ENCODE measurements at regions not wholly inside any gene's neighbourhood (a gene's known extent, or its start where the extent isn't known, plus 50 kb on each side); places are given as distances from the start of the nearest gene placed in this dataset.

- Histone ChIP-seq H3K79me2 (ENCODE audit: insufficient read depth, low read length) (no peaks in the 10 kb centered on the region), H3K4me3 (ENCODE audit: low read depth in 1 of 2, low read length in 2 of 2) (no peak overlapping the region), H3K9me3 (ENCODE audit: insufficient read depth, low read length, severe bottlenecking) (no peaks in the 10 kb centered on the region), H4K20me1 (ENCODE audit: insufficient read depth, low read length) (no peaks in the 10 kb centered on the region), H3K4me2 (ENCODE audit: insufficient read depth, low read length) (no peak overlapping the region), H3K4me1 (ENCODE audit: insufficient read depth, low read length) (no peaks in the 10 kb centered on the region), H3K27me3 (ENCODE audit: insufficient read depth, low read length, poor library complexity) (no peaks in the 10 kb centered on the region), H2AFZ (ENCODE audit: low read depth, low read length) (no peak overlapping the region), H3K27ac (ENCODE audit: low read length) (no peak overlapping the region), H3K36me3 (ENCODE audit: insufficient read depth, low read length) (no peaks in the 10 kb centered on the region), H3K9ac (ENCODE audit: low read depth, low read length) (no peak overlapping the region)
- ATAC-seq (ENCODE audit: insufficient read depth, low read depth) (no peak), DNase-seq (no peak)
- TF ChIP-seq EZH2 (IDR thresholded peaks at IDR 0.05; ENCODE audit: borderline replicate concordance, low read depth, low read length, severe bottlenecking) = no peak
- TF ChIP-seq CTCF (IDR thresholded peaks at IDR 0.05; ENCODE audit: borderline replicate concordance, extremely low read depth, low read length, poor library complexity, severe bottlenecking) = no peak
Observed at GRCh38 chr12:84183576-84183975, 729.0 kb downstream of the SLC6A15 start.

- H3K27me3 ChIP-seq (ENCODE audit: insufficient read depth, low read length, poor library complexity) = no peaks in the 10 kb centered on the region
- no peak overlapping the region for H3K4me3 ChIP-seq (ENCODE audit: low read depth in 1 of 2, low read length in 2 of 2)
- H3K4me1 ChIP-seq (ENCODE audit: insufficient read depth, low read length) = no peaks in the 10 kb centered on the region
Observed at GRCh38 chr12:84174115-84174514, 738.5 kb downstream of the SLC6A15 start.

GRCh38 chr12:84172823-84173424 lies 739.7 kb downstream of the SLC6A15 start:
- no peak for TF ChIP-seq CTCF (IDR thresholded peaks at IDR 0.05; ENCODE audit: borderline replicate concordance, extremely low read depth, low read length, poor library complexity, severe bottlenecking)
- no peak for TF ChIP-seq EZH2 (IDR thresholded peaks at IDR 0.05; ENCODE audit: borderline replicate concordance, low read depth, low read length, severe bottlenecking)
- H3K79me2 ChIP-seq (ENCODE audit: insufficient read depth, low read length) = no peaks in the 10 kb centered on the region
- no peak overlapping the region for H3K27ac ChIP-seq (ENCODE audit: low read length)
- no peak overlapping the region for H3K4me2 ChIP-seq (ENCODE audit: insufficient read depth, low read length)
- no peak overlapping the region for H3K9ac ChIP-seq (ENCODE audit: low read depth, low read length)
- ATAC-seq (ENCODE audit: insufficient read depth, low read depth) = no peak
- peaks cover 4% of the 10 kb centered on the region for H3K9me3 ChIP-seq (ENCODE audit: insufficient read depth, low read length, severe bottlenecking)
- H4K20me1 ChIP-seq (ENCODE audit: insufficient read depth, low read length) = no peaks in the 10 kb centered on the region
- H3K27me3 ChIP-seq (ENCODE audit: insufficient read depth, low read length, poor library complexity) = no peaks in the 10 kb centered on the region
- H3K4me1 ChIP-seq (ENCODE audit: insufficient read depth, low read length) = no peaks in the 10 kb centered on the region
- H3K36me3 ChIP-seq (ENCODE audit: insufficient read depth, low read length) = no peaks in the 10 kb centered on the region
- no peak overlapping the region for H2AFZ ChIP-seq (ENCODE audit: low read depth, low read length)
- no peak overlapping the region for H3K4me3 ChIP-seq (ENCODE audit: low read depth in 1 of 2, low read length in 2 of 2)
- no peak for DNase-seq

More at GRCh38 chr12:84174115-84174514, 738.5 kb downstream of the SLC6A15 start:
- H3K9me3 ChIP-seq (ENCODE audit: insufficient read depth, low read length, severe bottlenecking) = peaks cover 4% of the 10 kb centered on the region
- H3K9ac ChIP-seq (ENCODE audit: low read depth, low read length) = no peak overlapping the region
- no peaks in the 10 kb centered on the region for H3K79me2 ChIP-seq (ENCODE audit: insufficient read depth, low read length)
- H3K4me2 ChIP-seq (ENCODE audit: insufficient read depth, low read length) = no peak overlapping the region
- ATAC-seq (ENCODE audit: insufficient read depth, low read depth) = no peak
- no peaks in the 10 kb centered on the region for H3K36me3 ChIP-seq (ENCODE audit: insufficient read depth, low read length)
- DNase-seq = no peak
- no peaks in the 10 kb centered on the region for H4K20me1 ChIP-seq (ENCODE audit: insufficient read depth, low read length)
- TF ChIP-seq EZH2 (IDR thresholded peaks at IDR 0.05; ENCODE audit: borderline replicate concordance, low read depth, low read length, severe bottlenecking) (no peak), CTCF (IDR thresholded peaks at IDR 0.05; ENCODE audit: borderline replicate concordance, extremely low read depth, low read length, poor library complexity, severe bottlenecking) (no peak)
- no peak overlapping the region for H3K27ac ChIP-seq (ENCODE audit: low read length)
- no peak overlapping the region for H2AFZ ChIP-seq (ENCODE audit: low read depth, low read length)

Measured in DND-41 (cell line).